HepG2 (cell line): ENCODE measurements at regions not wholly inside any gene's neighbourhood (a gene's known extent, or its start where the extent isn't known, plus 50 kb on each side); places are given as distances from the start of the nearest gene placed in this dataset.

Source experiments
- ATF3 ChIP-seq: sonication (generic); formaldehyde crosslinking; IDR thresholded peaks from 2 replicates; pipeline ENCODE4 v1.4.0; 2020; ENCODE audit warnings: missing genetic modification reagents
- DBP ChIP-seq: sonication (generic); formaldehyde crosslinking; IDR thresholded peaks from 2 replicates; pipeline ENCODE4 v1.4.0; 2020; ENCODE audit warnings: missing genetic modification reagents; ENCODE audit errors: not compliant biosample characterization
- E2F5 ChIP-seq: sonication (generic); formaldehyde crosslinking; conservative IDR thresholded peaks from 2 replicates; pipeline ENCODE4 v1.4.0; 2020; ENCODE audit warnings: missing genetic modification reagents
- FOXK2 ChIP-seq: fragments of 450-650 bp; IDR thresholded peaks from 2 replicates; pipeline ENCODE4 v1.6.1; 2016
- FOXP4 ChIP-seq: sonication (generic); formaldehyde crosslinking; IDR thresholded peaks from 2 replicates; pipeline ENCODE4 v1.4.0; 2020; ENCODE audit warnings: missing genetic modification reagents
- HBP1 ChIP-seq: IDR thresholded peaks from 2 replicates; pipeline ENCODE4 v1.6.1; 2016; ENCODE audit warnings: low read depth, control low read depth
- HDAC1 ChIP-seq: sonication (generic); formaldehyde crosslinking; IDR thresholded peaks from 2 replicates; pipeline ENCODE4 v1.5.1; 2020; ENCODE audit warnings: mild to moderate bottlenecking, missing genetic modification reagents
- HMGXB4 ChIP-seq, 2 experiments: sonication (generic) in 1 of 2; formaldehyde crosslinking in 1 of 2; IDR thresholded peaks; 2 replicates each; pipeline versions ENCODE4 v1.4.0 to v1.6.1; 2018 to 2020; ENCODE audit warnings: missing genetic modification reagents in 2 of 2, borderline replicate concordance in 1 of 2, low read depth in 1 of 2, mild to moderate bottlenecking in 1 of 2, missing biosample characterization in 1 of 2
- KAT8 ChIP-seq: IDR thresholded peaks from 2 replicates; pipeline ENCODE4 v1.6.1; 2016; ENCODE audit warnings: missing genetic modification reagents, missing compliant biosample characterization
- MED8 ChIP-seq: sonication (generic); formaldehyde crosslinking; IDR thresholded peaks from 2 replicates; pipeline ENCODE4 v1.8.1; 2023; ENCODE audit warnings: mild to moderate bottlenecking, missing genetic modification reagents; ENCODE audit not compliant: insufficient replicate concordance
- MIER3 ChIP-seq: IDR thresholded peaks from 2 replicates; pipeline ENCODE4 v1.6.1; 2016; ENCODE audit warnings: missing compliant biosample characterization, borderline replicate concordance
- ONECUT2 ChIP-seq: sonication (generic); formaldehyde crosslinking; IDR thresholded peaks from 2 replicates; pipeline ENCODE4 v1.4.0; 2020; ENCODE audit warnings: missing genetic modification reagents
- RORA ChIP-seq: sonication (generic); formaldehyde crosslinking; IDR thresholded peaks from 2 replicates; pipeline ENCODE4 v1.5.0; 2020; ENCODE audit warnings: mild to moderate bottlenecking, missing genetic modification reagents, moderate library complexity
- RXRB ChIP-seq: IDR thresholded peaks from 2 replicates; pipeline ENCODE4 v1.6.1; 2016; ENCODE audit warnings: borderline replicate concordance, missing genetic modification reagents, missing compliant biosample characterization
- STAT5B ChIP-seq: sonication (generic); formaldehyde crosslinking; IDR thresholded peaks from 2 replicates; pipeline ENCODE4 v1.4.0; 2020; ENCODE audit warnings: missing genetic modification reagents
- TBX3 ChIP-seq: fragments of 450-650 bp; IDR thresholded peaks from 2 replicates; pipeline ENCODE4 v1.6.1; 2017; ENCODE audit warnings: antibody characterized with exemption, mild to moderate bottlenecking, inconsistent platforms, borderline replicate concordance
- ZNF281 ChIP-seq: sonication (generic); formaldehyde crosslinking; IDR thresholded peaks from 2 replicates; pipeline ENCODE4 v1.4.0; 2020; ENCODE audit warnings: missing genetic modification reagents, borderline replicate concordance
- ZNF644 ChIP-seq: IDR thresholded peaks from 2 replicates; pipeline ENCODE4 v1.6.1; 2016; ENCODE audit warnings: low read depth

GRCh38 chr10:28991333-28992270 is 297.3 kb upstream of the LYZL1 start (continued):
- TF ChIP-seq TBX3 (no peak), RORA (CRISPR knock-in tag) (no peak), HDAC1 (CRISPR knock-in tag) (0 out of 2 replicates have a peak, but pooled peaks have one; percentile 23), HBP1 (CRISPR knock-in tag) (no peak), ZNF281 (CRISPR knock-in tag) (peak; percentile 85), ATF3 (CRISPR knock-in tag) (no peak), STAT5B (CRISPR knock-in tag) (no peak), MIER3 (CRISPR knock-in tag) (peak; percentile 49; the same call in 1 of the 2 replicates), KAT8 (0 out of 2 replicates have a peak, but pooled peaks have one; percentile 38), DBP (CRISPR knock-in tag) (no peak), FOXP4 (CRISPR knock-in tag) (peak; percentile 42; the same call in 1 of the 2 replicates), FOXK2 (no peak), MED8 (no peak), ONECUT2 (no peak), E2F5 (CRISPR knock-in tag) (no peak), HMGXB4 (CRISPR knock-in tag; IDR thresholded peaks at IDR 0.05; ENCODE audit: borderline replicate concordance in 1 of 2, low read depth in 1 of 2) (peak; percentile 60 to 71; a peak in 2 of 4 replicates), ZNF644 (no peak), RXRB (peak; percentile 47; the same call in 1 of the 2 replicates)
